B cell (primary cell): ENCODE measurements at regions not wholly inside any gene's neighbourhood (a gene's known extent, or its start where the extent isn't known, plus 50 kb on each side); places are given as distances from the start of the nearest gene placed in this dataset.

Source experiments
- ATAC-seq: fragments of 200-7000 bp; cut with Tn5 transposase; one replicate; pipeline ENCODE4 v1.10.0; 2021; ENCODE audit warnings: low read depth, mild to moderate bottlenecking, moderate number of reproducible peaks, moderate library complexity
- CTCF ChIA-PET: fragments of 350-600 bp; sonication (Branson Sonifier 250); formaldehyde crosslinking; loops from one replicate; lab custom pipeline; 2021; ENCODE audit warnings: antibody characterized with exemption, inconsistent platforms; lab: Charles Lee
- POLR2A ChIA-PET: fragments of 350-600 bp; sonication (Branson Sonifier 250); formaldehyde crosslinking; loops from one replicate; lab custom pipeline; 2021; ENCODE audit warnings: antibody characterized with exemption; lab: Charles Lee
- DNase-seq: peaks from one replicate; pipeline ENCODE4 v3.0.0; 2013
- H2AFZ ChIP-seq: 2 replicates; pipeline ENCODE4 v1.6.1; 2012; ENCODE audit warnings: mild to moderate bottlenecking, low read depth, low read length; ENCODE audit not compliant: insufficient read depth, poor library complexity, severe bottlenecking
- H3K27ac ChIP-seq, 2 donors: 1 replicate in 1 of 2; 2 replicates in 1 of 2; pipeline ENCODE4 v1.5.1; 2012 to 2013; ENCODE audit warnings: low read length in 2 of 2, mild to moderate bottlenecking in 2 of 2, moderate library complexity in 1 of 2
- H3K27me3 ChIP-seq, 4 experiments: fragments of 200-600 bp in 1 of 4; sonication (generic) in 1 of 4; replicated peaks in 1 of 4; 1 replicate in 2 of 4; 2 replicates in 2 of 4; pipeline versions ENCODE4 v1.6.1 to v1.7.0; 2013 to 2016; ENCODE audit warnings: low read length in 3 of 4, mild to moderate bottlenecking in 2 of 4, mixed read lengths in 1 of 4, moderate library complexity in 1 of 4; ENCODE audit not compliant: insufficient read depth in 4 of 4, control insufficient read depth in 3 of 4; ENCODE audit errors: control extremely low read depth in 1 of 4
- H3K36me3 ChIP-seq, 2 experiments: replicated peaks in 1 of 2; 1 replicate in 1 of 2; 2 replicates in 1 of 2; pipeline versions ENCODE4 v1.6.1 to v1.7.1; 2013; ENCODE audit warnings: low read length in 1 of 2; ENCODE audit not compliant: insufficient read depth in 2 of 2, control insufficient read depth in 1 of 2; ENCODE audit errors: control extremely low read depth in 1 of 2, extremely low read depth in 1 of 2
- H3K4me1 ChIP-seq, 2 donors: fragments of 200-600 bp in 1 of 2; sonication (generic) in 1 of 2; 1 replicate in 1 of 2; 2 replicates in 1 of 2; pipeline versions ENCODE4 v1.5.1 to v1.6.1; 2013 to 2017; ENCODE audit warnings: low read length in 2 of 2; ENCODE audit not compliant: control insufficient read depth in 2 of 2, insufficient read depth in 2 of 2
- H3K4me2 ChIP-seq: replicated peaks from 2 replicates; pipeline ENCODE3; 2012; ENCODE audit warnings: mild to moderate bottlenecking, low read depth, low read length; ENCODE audit not compliant: poor library complexity, severe bottlenecking
- H3K4me3 ChIP-seq, 5 experiments: fragments of 200-600 bp in 1 of 5; sonication (generic) in 1 of 5; 1 replicate in 3 of 5; 2 replicates in 2 of 5; pipeline versions ENCODE4 v1.5.1 to v1.7.0; 2011 to 2016; ENCODE audit warnings: low read length in 4 of 5, mild to moderate bottlenecking in 4 of 5, low read depth in 2 of 5, control low read depth in 1 of 5, moderate library complexity in 1 of 5; ENCODE audit not compliant: insufficient read depth in 1 of 5; ENCODE audit errors: control extremely low read depth in 1 of 5, extremely low read depth in 1 of 5
- H3K79me2 ChIP-seq: fragments of 200-600 bp; sonication (generic); one replicate; pipeline ENCODE4 v1.6.0; 2016; ENCODE audit warnings: low read length; ENCODE audit not compliant: control insufficient read depth, insufficient read depth
- H3K9ac ChIP-seq: fragments of 200-600 bp; sonication (generic); 2 replicates; pipeline ENCODE4 v1.6.1; 2017; ENCODE audit warnings: mild to moderate bottlenecking, low read length, moderate library complexity
- H3K9me3 ChIP-seq, 3 donors: one replicate each; pipeline versions ENCODE4 v1.6.1 to v1.7.1; 2013; ENCODE audit warnings: low read length in 2 of 3; ENCODE audit not compliant: control insufficient read depth in 2 of 3, insufficient read depth in 1 of 3; ENCODE audit errors: control extremely low read depth in 1 of 3
- H4K20me1 ChIP-seq: 2 replicates; pipeline ENCODE4 v1.6.0; 2012; ENCODE audit warnings: mild to moderate bottlenecking, low read length; ENCODE audit not compliant: insufficient read depth, control insufficient read depth, poor library complexity, severe bottlenecking
- H3K27ac Mint-ChIP-seq: one replicate; pipeline ENCODE4 v1.8.0; 2021; ENCODE audit warnings: mixed read lengths
- H3K27me3 Mint-ChIP-seq: one replicate; pipeline ENCODE4 v1.8.0; 2021; ENCODE audit warnings: mixed read lengths
- H3K4me1 Mint-ChIP-seq: one replicate; pipeline ENCODE4 v1.8.0; 2021; ENCODE audit warnings: mixed read lengths
- H3K4me3 Mint-ChIP-seq: one replicate; pipeline ENCODE4 v1.8.0; 2021; ENCODE audit warnings: mixed read lengths
- H3K9me3 Mint-ChIP-seq: one replicate; pipeline ENCODE4 v1.8.0; 2022; ENCODE audit warnings: mixed read lengths; ENCODE audit not compliant: insufficient read depth
- CTCF ChIP-seq: fragments of 200-600 bp; IDR thresholded peaks from one replicate; pipeline ENCODE4 v1.8.0; 2022; ENCODE audit warnings: antibody characterized with exemption, mild to moderate bottlenecking
- EZH2 ChIP-seq: IDR thresholded peaks from 2 replicates; pipeline ENCODE4 v1.6.1; 2012; ENCODE audit warnings: borderline replicate concordance, low read depth, mild to moderate bottlenecking, moderate library complexity, low read length; ENCODE audit not compliant: insufficient read depth, poor library complexity, severe bottlenecking
- WGBS: methylation state at CpG from one replicate; pipeline ENCODE4 v1.1.5; 2013; ENCODE audit warnings: missing lambda C conversion rate; ENCODE audit not compliant: insufficient coverage; 5-methylcytosine and 5-hydroxymethylcytosine counted together
- intact Hi-C: fragments of 100-400 bp; cut with micrococcal nuclease; formaldehyde crosslinking; loops from one replicate; pipeline ENCODE4 v1.10.0; 2022

- no peak overlapping the region for H2AFZ ChIP-seq
- no peaks in the 10 kb centered on the region for H4K20me1 ChIP-seq
- no peak overlapping the region for H3K27ac Mint-ChIP-seq
- peaks cover 1% of the 10 kb centered on the region for H3K27me3 Mint-ChIP-seq
- TF ChIP-seq EZH2 (no peak), CTCF (no peak)
- H3K27me3 ChIP-seq, result no peaks in the 10 kb centered on the region
- 94% methylated on average over 10 of the region's 11 CpGs for WGBS
- H3K4me1 ChIP-seq, result peaks cover 3 to 9% of the 10 kb centered on the region in 2 donors
- H3K4me1 Mint-ChIP-seq, result peaks cover 11% of the 10 kb centered on the region
- H3K4me3 Mint-ChIP-seq, result peak overlapping the region; percentile 73
- H3K9ac ChIP-seq, result no peak overlapping the region
- peaks cover 0 to 1% (median 0%) of the 10 kb centered on the region in 3 donors for H3K9me3 ChIP-seq
- DNase-seq (no peak), ATAC-seq (no peak)
- H3K79me2 ChIP-seq, result peaks cover 3% of the 10 kb centered on the region
- no peak overlapping the region for H3K4me3 ChIP-seq
- POLR2A ChIA-PET, result no interaction called here
- H3K27ac ChIP-seq, result no peak overlapping the region
- H3K4me2 ChIP-seq, result no peak overlapping the region
- intact Hi-C loops, result loop anchor here (1.0 to 5.0 kb wide), 4 partner anchors 199 to 584 kb away; no protein-coding TSS in a partner anchor
- no peaks in the 10 kb centered on the region for H3K9me3 Mint-ChIP-seq
- H3K36me3 ChIP-seq, result no peaks in the 10 kb centered on the region
- CTCF ChIA-PET, result interaction anchor here (0.6 to 8.7 kb wide), 13 partner anchors 16 to 669 kb away, joined by 3 to 171 read pairs (median 5); partner anchors contain the start of gene FBXO11
These were observed 199.6 kb upstream of the FBXO11 start for GRCh38 chr2:48105848-48106247.

- CTCF ChIA-PET, result interaction anchor here (0.7 to 8.7 kb wide), 12 partner anchors 200 to 772 kb away, joined by 3 to 171 read pairs (median 6); partner anchors contain the start of gene FBXO11
- H4K20me1 ChIP-seq, result no peaks in the 10 kb centered on the region
- peaks cover 7 to 16% of the 10 kb centered on the region in 2 donors for H3K4me1 ChIP-seq
- ATAC-seq, result no peak
- WGBS, result 84% methylated on average over 8 of the region's 9 CpGs
- no peak overlapping the region for H3K4me3 ChIP-seq
- POLR2A ChIA-PET, result interaction anchor here (1.0 kb wide), 1 partner anchor 248 kb away, joined by 3 read pairs; no protein-coding TSS in a partner anchor
- intact Hi-C loops, result loop anchor here (5.0 kb wide), 1 partner anchor 585 kb away; no protein-coding TSS in a partner anchor
- H3K9ac ChIP-seq, result no peak overlapping the region
- no peaks in the 10 kb centered on the region for H3K9me3 ChIP-seq
- Mint-ChIP-seq H3K9me3 (no peaks in the 10 kb centered on the region), H3K4me3 (no peak overlapping the region), H3K4me1 (peaks cover 16% of the 10 kb centered on the region), H3K27ac (no peak overlapping the region), H3K27me3 (no peaks in the 10 kb centered on the region)
- TF ChIP-seq EZH2 (no peak), CTCF (no peak)
- no peaks in the 10 kb centered on the region for H3K27me3 ChIP-seq
- peak; percentile 10 for DNase-seq
- H3K27ac ChIP-seq, result no peak overlapping the region
- no peak overlapping the region for H2AFZ ChIP-seq
- H3K36me3 ChIP-seq, result no peaks in the 10 kb centered on the region
- no peak overlapping the region for H3K4me2 ChIP-seq
- peaks cover 3% of the 10 kb centered on the region for H3K79me2 ChIP-seq
These were observed 201.1 kb upstream of the FBXO11 start for GRCh38 chr2:48107326-48107925.
